GM19023 (cell line): ENCODE measurements at regions not wholly inside any gene's neighbourhood (a gene's known extent, or its start where the extent isn't known, plus 50 kb on each side); places are given as distances from the start of the nearest gene placed in this dataset.

Experiments used
- ATAC-seq: cut with Tn5 transposase; IDR thresholded peaks from one replicate; pipeline ENCODE4 v1.9.1; 2021; ENCODE audit warnings: mild to moderate bottlenecking, moderate library complexity; ENCODE audit not compliant: unreplicated experiment

GRCh38 chr13:38606699-38607535, 80.0 kb upstream of the FREM2 start:
- no peak for ATAC-seq

- ATAC-seq: no peak
These were observed 68.9 kb upstream of the FREM2 start for GRCh38 chr13:38617936-38618335.

- no peak for ATAC-seq
These were observed 68.5 kb upstream of the FREM2 start for GRCh38 chr13:38618336-38618735.

GRCh38 chr13:38618881-38619280, 68.0 kb upstream of the FREM2 start:
- no peak for ATAC-seq

- ATAC-seq: no peak
These were observed 66.0 kb upstream of the FREM2 start for GRCh38 chr13:38620876-38621275.

GRCh38 chr13:38624822-38625221, 62.1 kb upstream of the FREM2 start:
- ATAC-seq: no peak

GRCh38 chr13:38628554-38628953, 58.3 kb upstream of the FREM2 start:
- ATAC-seq: no peak

GRCh38 chr13:38630780-38631179, 56.1 kb upstream of the FREM2 start:
- no peak for ATAC-seq

- ATAC-seq: no peak
These were observed 51.8 kb upstream of the FREM2 start for GRCh38 chr13:38635030-38635429.

GRCh38 chr13:38636073-38636472, 50.8 kb upstream of the FREM2 start:
- no peak for ATAC-seq

- ATAC-seq: no peak
These were observed 50.1 kb upstream of the FREM2 start for GRCh38 chr13:38636761-38637160.
